ENCODE measurements at regions not wholly inside any gene's neighbourhood (a gene's known extent, or its start where the extent isn't known, plus 50 kb on each side); places are given as distances from the start of the nearest gene placed in this dataset.

DNA sequence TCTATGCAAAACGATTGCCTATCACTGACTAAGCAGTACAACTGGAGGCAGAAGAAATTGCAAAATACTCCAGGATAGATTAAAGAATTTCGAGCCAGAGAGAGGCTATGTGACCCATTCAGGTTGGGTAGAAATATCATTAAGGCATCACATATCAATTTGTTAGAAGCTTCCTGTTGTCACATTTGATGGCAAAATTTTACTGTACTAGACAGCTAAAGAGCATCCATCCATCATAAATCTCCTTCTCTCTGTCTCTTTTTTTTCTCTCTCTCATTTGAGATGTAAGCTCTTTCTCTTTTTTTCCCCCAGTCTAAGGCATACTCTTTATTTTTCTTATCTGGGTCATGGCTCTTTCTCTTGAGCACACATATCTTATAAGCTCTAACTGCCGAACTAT lies 155.7 kb downstream of the EVA1A start:
- TF ChIP-seq POLR2A (IDR thresholded peaks at IDR 0.05) = no peak
- no peak for TF ChIP-seq CTCF (IDR thresholded peaks at IDR 0.05 in 8 of 11, conservative IDR thresholded peaks at IDR 0.05 in 3 of 11)
- no peak for TF ChIP-seq POLR2AphosphoS5 (IDR thresholded peaks at IDR 0.05)

Data from spleen (tissue), 7 donors.